Cardiac fibroblast (primary cell): ENCODE measurements at regions not wholly inside any gene's neighbourhood (a gene's known extent, or its start where the extent isn't known, plus 50 kb on each side); places are given as distances from the start of the nearest gene placed in this dataset.

ENCODE experiments used
- DNase-seq, 2 donors: peaks; one replicate each; pipeline versions ENCODE4 v3.0.0 to v3.0.0-alpha.2; 2010; ENCODE audit warnings: low read depth in 2 of 2
- H3K4me3 ChIP-seq, 2 donors: replicated peaks in 1 of 2; 1 replicate in 1 of 2; 2 replicates in 1 of 2; pipeline ENCODE4 v1.5.1; 2011; ENCODE audit warnings: low read depth in 2 of 2, low read length in 2 of 2, mild to moderate bottlenecking in 2 of 2, moderate library complexity in 1 of 2
- CTCF ChIP-seq: IDR thresholded peaks from one replicate; pipeline ENCODE4 v1.5.1; 2011; ENCODE audit warnings: low read depth, mild to moderate bottlenecking, low read length, inconsistent platforms

- DNase-seq: no peak
- TF ChIP-seq CTCF: no peak
- H3K4me3 ChIP-seq: no peak overlapping the region
Observed at GRCh38 chr6:170125456-170126300, 165.2 kb downstream of the DLL1 start.

- TF ChIP-seq CTCF: no peak
- DNase-seq: no peak
- H3K4me3 ChIP-seq: no peak overlapping the region
Observed at GRCh38 chr6:170124836-170125235, 166.0 kb downstream of the DLL1 start.

- TF ChIP-seq CTCF: no peak
- no peak overlapping the region for H3K4me3 ChIP-seq
- DNase-seq: no peak
Observed at GRCh38 chr6:170124150-170124549, 166.7 kb downstream of the DLL1 start.

GRCh38 chr6:170122651-170123050 is 168.2 kb downstream of the DLL1 start:
- no peak overlapping the region for H3K4me3 ChIP-seq
- DNase-seq: peak in 1 of 2 donors; percentile 58
- TF ChIP-seq CTCF: no peak

- TF ChIP-seq CTCF: no peak
- DNase-seq: no peak
- H3K4me3 ChIP-seq: no peak overlapping the region
Observed at GRCh38 chr6:170117111-170117972, 173.5 kb downstream of the DLL1 start.

- DNase-seq: no peak
- no peak overlapping the region for H3K4me3 ChIP-seq
- no peak for TF ChIP-seq CTCF
Observed at GRCh38 chr6:170116636-170117035, 174.2 kb downstream of the DLL1 start.
